CD4-positive, alpha-beta T cell (primary cell): ENCODE measurements at regions not wholly inside any gene's neighbourhood (a gene's known extent, or its start where the extent isn't known, plus 50 kb on each side); places are given as distances from the start of the nearest gene placed in this dataset.

Experiments used
- ATAC-seq: fragments of 200-7000 bp; cut with Tn5 transposase; one replicate; pipeline ENCODE4 v1.10.0; 2022; ENCODE audit warnings: mild to moderate bottlenecking; ENCODE audit not compliant: poor library complexity
- CTCF ChIA-PET: fragments of 350-600 bp; sonication (Branson Sonifier 250); formaldehyde crosslinking; loops from one replicate; lab custom pipeline; 2021; ENCODE audit warnings: antibody characterized with exemption, inconsistent platforms; lab: Charles Lee
- POLR2A ChIA-PET: fragments of 350-600 bp; sonication (Branson Sonifier 250); formaldehyde crosslinking; loops from one replicate; lab custom pipeline; 2021; ENCODE audit warnings: antibody characterized with exemption, inconsistent platforms; lab: Charles Lee
- DNase-seq, 14 experiments: peaks; one replicate each; pipeline ENCODE4 v3.0.0-alpha.2; 2013 to 2020; ENCODE audit warnings: mixed read lengths in 2 of 14
- H3K27ac ChIP-seq, 2 donors: one replicate each; pipeline versions ENCODE4 v1.5.1 to v1.7.0; 2013; ENCODE audit warnings: low read length in 2 of 2, low read depth in 1 of 2, mild to moderate bottlenecking in 1 of 2
- H3K27me3 ChIP-seq, 2 experiments: 1 replicate in 1 of 2; 2 replicates in 1 of 2; pipeline versions ENCODE4 v1.6.1 to v1.7.0; 2013; ENCODE audit warnings: low read length in 2 of 2, control low read depth in 1 of 2, mild to moderate bottlenecking in 1 of 2, moderate library complexity in 1 of 2; ENCODE audit not compliant: insufficient read depth in 2 of 2, control insufficient read depth in 1 of 2
- H3K36me3 ChIP-seq: one replicate; pipeline ENCODE4 v1.6.1; 2013; ENCODE audit warnings: low read length, control low read depth; ENCODE audit not compliant: insufficient read depth
- H3K4me1 ChIP-seq: one replicate; pipeline ENCODE4 v1.6.1; 2013; ENCODE audit warnings: low read length, control low read depth; ENCODE audit not compliant: insufficient read depth
- H3K4me3 ChIP-seq: one replicate; pipeline ENCODE4 v1.5.1; 2013; ENCODE audit warnings: mild to moderate bottlenecking, low read length, moderate library complexity
- H3K9me3 ChIP-seq, 2 experiments: 1 replicate in 1 of 2; 2 replicates in 1 of 2; pipeline versions ENCODE4 v1.6.1 to v1.7.0; 2013; ENCODE audit warnings: low read length in 2 of 2, mild to moderate bottlenecking in 2 of 2, control low read depth in 1 of 2, moderate library complexity in 1 of 2; ENCODE audit not compliant: control insufficient read depth in 1 of 2, insufficient read depth in 1 of 2
- H3K27ac Mint-ChIP-seq: one replicate; pipeline ENCODE4 v1.8.0; 2020; ENCODE audit warnings: mixed read lengths
- H3K27me3 Mint-ChIP-seq: one replicate; pipeline ENCODE4 v1.8.0; 2021; ENCODE audit warnings: mixed read lengths
- H3K36me3 Mint-ChIP-seq: one replicate; pipeline ENCODE4 v1.8.0; 2021; ENCODE audit warnings: low read depth, mixed read lengths
- H3K4me1 Mint-ChIP-seq: one replicate; pipeline ENCODE4 v1.8.0; 2021; ENCODE audit warnings: low read depth, mixed read lengths
- H3K4me3 Mint-ChIP-seq: one replicate; pipeline ENCODE4 v1.8.0; 2020; ENCODE audit warnings: mild to moderate bottlenecking, mixed read lengths
- H3K9me3 Mint-ChIP-seq: one replicate; pipeline ENCODE4 v1.8.0; 2020; ENCODE audit warnings: mixed read lengths
- intact Hi-C, 2 experiments: fragments of 100-400 bp; cut with DNase I in 1 of 2; cut with micrococcal nuclease in 1 of 2; formaldehyde crosslinking; loops; one replicate each; pipeline versions ENCODE4 v1.15.1 to v1.9.0; 2023 to 2025; cut with DNase I, micrococcal nuclease
- TF ChIP-seq, protein P1 (sequence below): fragments of 200-600 bp; IDR thresholded peaks from one replicate; pipeline ENCODE4 v1.8.0; 2022; ENCODE audit warnings: antibody characterized with exemption, mild to moderate bottlenecking

DNA sequence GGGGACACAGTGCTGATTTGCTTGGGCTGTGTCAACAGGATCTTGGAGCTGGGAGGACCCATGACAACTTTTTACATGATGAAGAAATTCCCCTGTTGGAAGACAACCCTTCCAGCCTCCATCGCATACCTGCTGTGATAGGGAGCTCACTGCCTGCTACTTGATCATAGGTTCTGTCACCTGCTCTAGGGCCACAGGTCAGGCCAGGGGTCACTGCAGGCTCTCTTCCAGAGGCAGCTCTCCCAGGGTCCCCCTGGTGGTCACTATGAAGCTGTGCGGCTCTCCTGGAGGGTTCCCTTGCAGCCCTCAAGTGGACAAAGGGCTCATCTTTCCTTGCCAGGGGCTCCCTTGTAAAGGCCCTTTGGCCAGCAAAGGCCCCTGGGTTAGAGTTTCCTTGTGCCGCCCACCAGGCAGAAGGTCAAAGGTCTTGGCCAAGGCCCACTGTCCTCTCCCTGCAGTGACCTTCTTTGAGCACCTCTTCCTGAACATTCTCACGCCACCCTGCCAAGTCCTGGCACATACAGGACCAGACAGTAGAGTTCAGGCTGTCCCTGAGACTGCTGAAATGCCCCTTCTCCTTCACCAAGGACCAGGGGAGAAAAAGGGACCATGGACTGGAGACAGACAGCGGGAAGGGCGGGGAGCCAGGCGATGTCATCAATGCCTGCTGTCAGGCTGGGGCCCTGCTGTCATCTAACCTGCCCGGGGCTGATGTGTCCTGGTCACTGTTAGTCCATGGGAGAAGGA lies 345.1 kb downstream of the DYSF start:
- Histone ChIP-seq H3K36me3 (no peaks in the 10 kb centered on the region), H3K9me3 (no peaks in the 10 kb centered on the region), H3K4me1 (no peaks in the 10 kb centered on the region), H3K4me3 (no peak overlapping the region), H3K27ac (no peak overlapping the region), H3K27me3 (no peaks in the 10 kb centered on the region)
- H3K4me1 Mint-ChIP-seq: no peaks in the 10 kb centered on the region
- no peaks in the 10 kb centered on the region for H3K36me3 Mint-ChIP-seq
- DNase-seq (peak in 3 of 14 experiments; percentile 6 to 28 (median 23)), ATAC-seq (no peak)
- POLR2A ChIA-PET: no interaction called here
- no peaks in the 10 kb centered on the region for H3K9me3 Mint-ChIP-seq
- CTCF ChIA-PET: no interaction called here
- intact Hi-C loops: no loop called here
- no peak overlapping the region for H3K27ac Mint-ChIP-seq
- H3K27me3 Mint-ChIP-seq: peaks cover 9% of the 10 kb centered on the region
- no peak overlapping the region for H3K4me3 Mint-ChIP-seq
- TF ChIP-seq, protein P1, sequence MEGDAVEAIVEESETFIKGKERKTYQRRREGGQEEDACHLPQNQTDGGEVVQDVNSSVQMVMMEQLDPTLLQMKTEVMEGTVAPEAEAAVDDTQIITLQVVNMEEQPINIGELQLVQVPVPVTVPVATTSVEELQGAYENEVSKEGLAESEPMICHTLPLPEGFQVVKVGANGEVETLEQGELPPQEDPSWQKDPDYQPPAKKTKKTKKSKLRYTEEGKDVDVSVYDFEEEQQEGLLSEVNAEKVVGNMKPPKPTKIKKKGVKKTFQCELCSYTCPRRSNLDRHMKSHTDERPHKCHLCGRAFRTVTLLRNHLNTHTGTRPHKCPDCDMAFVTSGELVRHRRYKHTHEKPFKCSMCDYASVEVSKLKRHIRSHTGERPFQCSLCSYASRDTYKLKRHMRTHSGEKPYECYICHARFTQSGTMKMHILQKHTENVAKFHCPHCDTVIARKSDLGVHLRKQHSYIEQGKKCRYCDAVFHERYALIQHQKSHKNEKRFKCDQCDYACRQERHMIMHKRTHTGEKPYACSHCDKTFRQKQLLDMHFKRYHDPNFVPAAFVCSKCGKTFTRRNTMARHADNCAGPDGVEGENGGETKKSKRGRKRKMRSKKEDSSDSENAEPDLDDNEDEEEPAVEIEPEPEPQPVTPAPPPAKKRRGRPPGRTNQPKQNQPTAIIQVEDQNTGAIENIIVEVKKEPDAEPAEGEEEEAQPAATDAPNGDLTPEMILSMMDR: no peak

DNA sequence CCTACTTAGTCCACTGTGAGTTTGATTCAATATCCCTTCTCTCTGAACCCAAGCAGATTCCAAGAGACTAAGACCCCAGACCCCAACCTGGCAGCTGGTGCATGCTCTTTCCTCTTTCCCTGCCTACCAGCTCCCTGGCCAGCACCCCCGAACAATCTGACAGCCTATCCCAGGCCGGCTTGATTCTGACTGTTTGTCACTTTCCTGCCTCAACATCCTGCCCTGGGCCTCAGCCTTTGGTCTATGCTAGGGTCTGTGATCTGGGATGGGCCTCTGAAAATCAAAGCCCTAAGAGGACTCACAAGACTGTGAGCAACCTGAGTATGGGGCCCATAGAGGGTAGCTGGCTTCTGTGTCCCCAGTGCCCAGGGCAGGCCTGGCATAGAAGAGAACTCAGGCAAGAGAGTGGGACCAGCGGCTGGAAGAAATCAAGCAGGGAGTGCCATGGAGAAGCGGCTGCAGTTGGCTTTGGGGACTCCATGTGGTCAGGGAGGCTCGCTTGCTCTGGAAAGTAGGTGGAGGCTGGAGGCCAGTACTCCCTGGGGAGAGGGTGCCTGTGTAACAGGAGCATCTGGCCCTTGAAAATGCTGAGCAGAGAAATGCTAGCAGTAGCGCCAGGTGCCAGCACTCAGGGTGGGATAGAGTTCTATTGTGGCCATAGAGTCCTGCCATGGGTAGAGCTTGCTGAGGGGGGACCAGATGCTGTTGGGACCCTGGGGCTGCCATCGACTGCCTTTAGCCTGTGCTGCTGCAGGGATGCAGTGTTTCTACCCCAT lies 343.9 kb downstream of the DYSF start:
- Histone ChIP-seq H3K27ac (no peak overlapping the region), H3K36me3 (no peaks in the 10 kb centered on the region), H3K27me3 (no peaks in the 10 kb centered on the region), H3K4me1 (no peaks in the 10 kb centered on the region), H3K9me3 (no peaks in the 10 kb centered on the region), H3K4me3 (no peak overlapping the region)
- no peaks in the 10 kb centered on the region for H3K36me3 Mint-ChIP-seq
- DNase-seq (peak in 1 of 14 experiments; percentile 25), ATAC-seq (no peak)
- intact Hi-C loops: no loop called here
- H3K27me3 Mint-ChIP-seq: peaks cover 5% of the 10 kb centered on the region
- POLR2A ChIA-PET: no interaction called here
- H3K4me3 Mint-ChIP-seq: no peak overlapping the region
- H3K9me3 Mint-ChIP-seq: no peaks in the 10 kb centered on the region
- no peaks in the 10 kb centered on the region for H3K4me1 Mint-ChIP-seq
- CTCF ChIA-PET: no interaction called here
- no peak overlapping the region for H3K27ac Mint-ChIP-seq
- TF ChIP-seq, protein P1: no peak

DNA sequence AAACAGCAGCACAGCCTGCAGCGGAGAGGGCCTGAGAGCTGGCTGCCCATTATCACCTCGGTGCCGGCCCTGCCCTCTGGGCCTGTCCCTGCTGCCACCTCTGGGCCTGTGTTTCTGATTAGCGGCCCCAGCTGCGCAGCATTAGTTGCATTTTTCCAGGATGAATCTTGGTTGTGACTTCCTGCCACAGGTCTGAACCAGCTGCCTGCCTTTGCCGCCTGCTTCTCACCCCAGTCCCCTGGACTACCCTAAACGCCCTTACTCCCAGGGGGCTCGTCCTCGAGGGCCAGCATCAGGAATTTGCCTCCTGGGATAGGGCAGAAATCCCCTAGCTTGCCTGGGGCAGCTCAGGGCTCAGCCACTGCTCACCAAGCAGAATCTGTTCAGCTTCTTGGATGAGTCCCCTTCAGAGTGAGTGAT lies 342.8 kb downstream of the DYSF start:
- no peaks in the 10 kb centered on the region for H3K9me3 Mint-ChIP-seq
- H3K4me3 Mint-ChIP-seq: no peak overlapping the region
- H3K36me3 Mint-ChIP-seq: no peaks in the 10 kb centered on the region
- Histone ChIP-seq H3K27me3 (no peaks in the 10 kb centered on the region), H3K4me3 (no peak overlapping the region), H3K36me3 (no peaks in the 10 kb centered on the region), H3K9me3 (no peaks in the 10 kb centered on the region), H3K27ac (no peak overlapping the region), H3K4me1 (no peaks in the 10 kb centered on the region)
- no peak overlapping the region for H3K27ac Mint-ChIP-seq
- ChIA-PET POLR2A (no interaction called here), CTCF (no interaction called here)
- intact Hi-C loops: no loop called here
- ATAC-seq (no peak), DNase-seq (peak in 1 of 14 experiments; percentile 21)
- peaks cover 2% of the 10 kb centered on the region for H3K27me3 Mint-ChIP-seq
- no peaks in the 10 kb centered on the region for H3K4me1 Mint-ChIP-seq
- TF ChIP-seq, protein P1: no peak
